CD1c-positive myeloid dendritic cell (primary cell): ENCODE measurements at regions not wholly inside any gene's neighbourhood (a gene's known extent, or its start where the extent isn't known, plus 50 kb on each side); places are given as distances from the start of the nearest gene placed in this dataset.

Experiments used
- DNase-seq: peaks from one replicate; pipeline ENCODE4 v3.0.0-alpha.2; 2016; ENCODE audit errors: extremely low spot score

GRCh38 chr20:19077370-19078220 is 134.8 kb upstream of the SLC24A3 start:
- no peak for DNase-seq

- no peak for DNase-seq
Measured at GRCh38 chr20:19078448-19079373, 133.7 kb upstream of the SLC24A3 start.

GRCh38 chr20:19079536-19080299 is 132.7 kb upstream of the SLC24A3 start:
- no peak for DNase-seq

GRCh38 chr20:19081937-19082336 is 130.5 kb upstream of the SLC24A3 start:
- no peak for DNase-seq

- no peak for DNase-seq
Measured at GRCh38 chr20:19083136-19083621, 129.3 kb upstream of the SLC24A3 start.

GRCh38 chr20:19090332-19090731 is 122.1 kb upstream of the SLC24A3 start:
- no peak for DNase-seq

GRCh38 chr20:19094959-19095541 is 117.4 kb upstream of the SLC24A3 start:
- DNase-seq: no peak

- no peak for DNase-seq
Measured at GRCh38 chr20:19095762-19096161, 116.7 kb upstream of the SLC24A3 start.

- no peak for DNase-seq
Measured at GRCh38 chr20:19096843-19097242, 115.6 kb upstream of the SLC24A3 start.

GRCh38 chr20:19098117-19098516 is 114.3 kb upstream of the SLC24A3 start:
- no peak for DNase-seq

- DNase-seq: no peak
Measured at GRCh38 chr20:19098806-19099578, 113.5 kb upstream of the SLC24A3 start.

GRCh38 chr20:19099596-19100545 is 112.6 kb upstream of the SLC24A3 start:
- no peak for DNase-seq

GRCh38 chr20:19100975-19101374 is 111.5 kb upstream of the SLC24A3 start:
- DNase-seq: no peak

- no peak for DNase-seq
Measured at GRCh38 chr20:19104186-19104585, 108.3 kb upstream of the SLC24A3 start.

- no peak for DNase-seq
Measured at GRCh38 chr20:19108155-19108554, 104.3 kb upstream of the SLC24A3 start.

GRCh38 chr20:19110285-19110684 is 102.2 kb upstream of the SLC24A3 start:
- DNase-seq: no peak

GRCh38 chr20:19110881-19111460 is 101.5 kb upstream of the SLC24A3 start:
- no peak for DNase-seq

GRCh38 chr20:19112828-19113227 is 99.6 kb upstream of the SLC24A3 start:
- no peak for DNase-seq

GRCh38 chr20:19113343-19113930 is 99.0 kb upstream of the SLC24A3 start:
- DNase-seq: no peak
